Subcutaneous abdominal adipose tissue (tissue), 5 donors: ENCODE measurements at regions not wholly inside any gene's neighbourhood (a gene's known extent, or its start where the extent isn't known, plus 50 kb on each side); places are given as distances from the start of the nearest gene placed in this dataset.

Experiments
- H3K27ac ChIP-seq: one replicate; pipeline ENCODE4 v1.7.0; 2013; ENCODE audit warnings: low read depth, mild to moderate bottlenecking, inconsistent platforms, low read length, moderate library complexity
- H3K27me3 ChIP-seq, 5 donors: one replicate each; pipeline ENCODE4 v1.7.0; 2013; ENCODE audit warnings: low read length in 5 of 5, inconsistent platforms in 1 of 5; ENCODE audit not compliant: control insufficient read depth in 5 of 5, insufficient read depth in 4 of 5
- H3K36me3 ChIP-seq, 5 donors: one replicate each; pipeline ENCODE4 v1.7.0; 2013; ENCODE audit warnings: low read length in 5 of 5; ENCODE audit not compliant: control insufficient read depth in 5 of 5, insufficient read depth in 5 of 5
- H3K4me1 ChIP-seq, 5 donors: one replicate each; pipeline ENCODE4 v1.7.0; 2013; ENCODE audit warnings: low read length in 5 of 5, mild to moderate bottlenecking in 3 of 5, moderate library complexity in 1 of 5; ENCODE audit not compliant: control insufficient read depth in 5 of 5, insufficient read depth in 5 of 5
- H3K4me3 ChIP-seq, 5 donors: one replicate each; pipeline ENCODE4 v1.7.0; 2013; ENCODE audit warnings: low read length in 5 of 5, low read depth in 1 of 5
- H3K9ac ChIP-seq, 5 donors: one replicate each; pipeline ENCODE4 v1.7.0; 2013; ENCODE audit warnings: low read length in 5 of 5, mild to moderate bottlenecking in 4 of 5, moderate library complexity in 3 of 5
- H3K9me3 ChIP-seq, 5 donors: one replicate each; pipeline ENCODE4 v1.7.0; 2013; ENCODE audit warnings: low read length in 5 of 5; ENCODE audit not compliant: control insufficient read depth in 5 of 5
- donor health status: healthy.
- donor health status: healthy.
- donor health status: healthy.
- donor health status: healthy.
- donor health status: healthy.

GRCh38 chr1:2970311-2971071 is 50.8 kb upstream of the ACTRT2 start:
- Histone ChIP-seq H3K4me1 (no peaks in the 10 kb centered on the region), H3K27me3 (peaks cover 18 to 52% (median 37%) of the 10 kb centered on the region in 5 donors), H3K9ac (no peak overlapping the region), H3K4me3 (no peak overlapping the region), H3K9me3 (no peaks in the 10 kb centered on the region), H3K36me3 (no peaks in the 10 kb centered on the region), H3K27ac (no peak overlapping the region)

GRCh38 chr1:2971101-2971501 is 50.2 kb upstream of the ACTRT2 start:
- H3K36me3 ChIP-seq: no peaks in the 10 kb centered on the region
- H3K4me3 ChIP-seq: no peak overlapping the region
- no peak overlapping the region for H3K9ac ChIP-seq
- H3K27me3 ChIP-seq: peaks cover 18 to 52% (median 37%) of the 10 kb centered on the region in 5 donors
- H3K9me3 ChIP-seq: no peaks in the 10 kb centered on the region
- no peaks in the 10 kb centered on the region for H3K4me1 ChIP-seq
- no peak overlapping the region for H3K27ac ChIP-seq
